Esophagus squamous epithelium (tissue), 5 donors: ENCODE measurements at regions not wholly inside any gene's neighbourhood (a gene's known extent, or its start where the extent isn't known, plus 50 kb on each side); places are given as distances from the start of the nearest gene placed in this dataset.

Experiments
- DNase-seq: peaks from one replicate; lab custom pipeline; 2025; lab: John Stamatoyannopoulos, UW
- H3K27ac ChIP-seq, 4 donors: fragments of 200-600 bp; sonication (generic); one replicate each; pipeline ENCODE4 v1.5.1; 2016 to 2019; ENCODE audit warnings: mild to moderate bottlenecking in 1 of 4
- H3K27me3 ChIP-seq, 4 donors: fragments of 200-600 bp; sonication (generic); 1 replicate in 3 of 4; 2 replicates in 1 of 4; pipeline versions ENCODE4 v1.5.1 to v1.6.0; 2017 to 2021; ENCODE audit warnings: antibody characterized with exemption in 1 of 4
- H3K36me3 ChIP-seq, 3 donors: fragments of 200-600 bp; sonication (generic); one replicate each; pipeline ENCODE4 v1.5.1; 2016 to 2019
- H3K4me1 ChIP-seq, 3 donors: fragments of 200-600 bp; sonication (generic); one replicate each; pipeline ENCODE4 v1.5.1; 2017 to 2019
- H3K4me3 ChIP-seq, 4 donors: fragments of 200-600 bp; sonication (generic); 1 replicate in 3 of 4; 2 replicates in 1 of 4; pipeline ENCODE4 v1.5.1; 2016 to 2019; ENCODE audit warnings: mild to moderate bottlenecking in 2 of 4, moderate library complexity in 1 of 4
- H3K9me3 ChIP-seq, 3 donors: fragments of 200-600 bp; sonication (generic); one replicate each; pipeline ENCODE4 v1.5.1; 2016 to 2019
- POLR2A ChIP-seq, 4 donors: fragments of 450-650 bp; IDR thresholded peaks; one replicate each; pipeline ENCODE4 v1.6.1; 2017; ENCODE audit warnings: antibody characterized with exemption in 4 of 4, mild to moderate bottlenecking in 4 of 4, moderate library complexity in 3 of 4
- WGBS, 2 donors: methylation state at CpG; one replicate each; pipeline ENCODE4 v1.1.5; 2018; 5-methylcytosine and 5-hydroxymethylcytosine counted together
- intact Hi-C: fragments of 100-400 bp; cut with DNase I; formaldehyde crosslinking; loops from one replicate; pipeline ENCODE4 v1.15.0; 2022
- TF ChIP-seq, protein P1 (sequence below), 6 experiments: fragments of 450-650 bp in 4 of 6; fragments of 200-600 bp in 2 of 6; sonication (generic) in 2 of 6; IDR thresholded peaks; one replicate each; pipeline ENCODE4 v1.5.1; 2016 to 2019; ENCODE audit warnings: antibody characterized with exemption in 6 of 6, mild to moderate bottlenecking in 4 of 6, moderate library complexity in 4 of 6
- donor health status: DM: yes; HTN: yes; CAD: no.

DNA sequence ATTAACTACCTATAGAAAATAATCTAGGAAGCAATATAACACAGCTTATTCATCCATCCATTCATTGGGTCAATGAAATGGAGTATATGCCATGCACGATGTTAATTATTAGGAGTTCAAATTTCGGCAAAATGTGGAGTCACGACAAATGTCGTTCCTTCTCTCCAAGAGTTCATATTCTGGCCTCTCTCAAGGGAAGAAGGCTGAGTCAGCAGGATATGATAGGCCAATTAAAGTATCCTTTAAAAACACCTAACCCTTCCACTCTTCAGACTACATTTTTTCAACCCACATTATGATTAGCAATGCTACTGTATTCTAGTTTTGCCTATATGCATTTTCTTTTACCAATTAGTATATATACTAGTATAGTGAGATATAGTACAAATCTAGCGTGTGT, 163.1 kb downstream of the LARP7 start:
- Histone ChIP-seq H3K36me3 (no peaks in the 10 kb centered on the region), H3K27me3 (no peaks in the 10 kb centered on the region), H3K9me3 (no peaks in the 10 kb centered on the region), H3K27ac (no peak overlapping the region), H3K4me1 (no peaks in the 10 kb centered on the region), H3K4me3 (no peak overlapping the region)
- 90 to 96% methylated on average over 5 of the region's 5 CpGs for WGBS, 2 donors
- intact Hi-C loops = no loop called here
- TF ChIP-seq, protein P1, sequence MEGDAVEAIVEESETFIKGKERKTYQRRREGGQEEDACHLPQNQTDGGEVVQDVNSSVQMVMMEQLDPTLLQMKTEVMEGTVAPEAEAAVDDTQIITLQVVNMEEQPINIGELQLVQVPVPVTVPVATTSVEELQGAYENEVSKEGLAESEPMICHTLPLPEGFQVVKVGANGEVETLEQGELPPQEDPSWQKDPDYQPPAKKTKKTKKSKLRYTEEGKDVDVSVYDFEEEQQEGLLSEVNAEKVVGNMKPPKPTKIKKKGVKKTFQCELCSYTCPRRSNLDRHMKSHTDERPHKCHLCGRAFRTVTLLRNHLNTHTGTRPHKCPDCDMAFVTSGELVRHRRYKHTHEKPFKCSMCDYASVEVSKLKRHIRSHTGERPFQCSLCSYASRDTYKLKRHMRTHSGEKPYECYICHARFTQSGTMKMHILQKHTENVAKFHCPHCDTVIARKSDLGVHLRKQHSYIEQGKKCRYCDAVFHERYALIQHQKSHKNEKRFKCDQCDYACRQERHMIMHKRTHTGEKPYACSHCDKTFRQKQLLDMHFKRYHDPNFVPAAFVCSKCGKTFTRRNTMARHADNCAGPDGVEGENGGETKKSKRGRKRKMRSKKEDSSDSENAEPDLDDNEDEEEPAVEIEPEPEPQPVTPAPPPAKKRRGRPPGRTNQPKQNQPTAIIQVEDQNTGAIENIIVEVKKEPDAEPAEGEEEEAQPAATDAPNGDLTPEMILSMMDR (IDR thresholded peaks at IDR 0.05) = no peak
- no peak for TF ChIP-seq POLR2A (IDR thresholded peaks at IDR 0.05)
- DNase-seq = no peak

DNA sequence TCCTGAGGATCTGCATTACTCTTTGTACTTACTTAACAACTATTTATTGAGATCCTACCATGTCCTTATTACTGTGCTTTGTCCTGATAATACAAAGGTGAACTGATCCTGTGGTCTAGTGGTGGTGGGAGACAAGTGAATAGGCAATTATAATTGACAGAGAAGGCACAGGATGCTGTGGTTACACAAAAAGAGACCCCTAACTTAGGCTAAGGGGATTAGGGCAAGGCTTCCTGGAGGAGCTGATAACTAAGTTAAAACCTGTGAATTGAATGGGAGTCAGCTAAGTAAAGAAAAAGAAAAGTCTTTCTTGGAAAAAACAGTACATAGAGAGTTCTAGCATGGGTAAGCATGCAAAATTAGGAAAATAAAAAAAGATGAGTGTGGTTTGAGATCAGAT, 164.4 kb downstream of the LARP7 start:
- TF ChIP-seq, protein P1 (IDR thresholded peaks at IDR 0.05) = no peak
- no peak for TF ChIP-seq POLR2A (IDR thresholded peaks at IDR 0.05)
- H3K36me3 ChIP-seq = no peaks in the 10 kb centered on the region
- no peak overlapping the region for H3K27ac ChIP-seq
- H3K4me1 ChIP-seq = no peaks in the 10 kb centered on the region
- H3K4me3 ChIP-seq = no peak overlapping the region
- intact Hi-C loops = no loop called here
- no peak for DNase-seq
- H3K27me3 ChIP-seq = no peaks in the 10 kb centered on the region
- H3K9me3 ChIP-seq = no peaks in the 10 kb centered on the region

DNA sequence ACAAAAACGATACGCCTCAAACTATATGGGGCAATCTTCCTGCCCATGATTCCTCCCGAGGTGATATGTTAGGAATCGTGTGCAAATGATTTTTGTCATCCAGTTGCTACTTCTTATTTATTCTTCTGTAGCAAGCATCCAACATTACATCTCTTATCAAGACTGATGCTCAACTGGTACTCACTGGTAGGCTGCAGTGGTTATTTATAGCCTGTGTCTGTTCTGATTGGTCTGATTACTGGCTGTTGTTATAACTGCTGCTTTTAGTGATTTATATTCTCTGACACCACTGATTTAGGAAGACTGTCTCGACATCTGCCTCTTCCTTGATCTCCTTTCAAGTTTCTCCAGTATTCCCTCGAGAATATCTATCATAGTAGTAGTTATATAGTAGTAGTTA, 165.8 kb downstream of the LARP7 start:
- Histone ChIP-seq H3K4me1 (no peaks in the 10 kb centered on the region), H3K36me3 (no peaks in the 10 kb centered on the region), H3K27ac (no peak overlapping the region), H3K4me3 (no peak overlapping the region), H3K9me3 (no peaks in the 10 kb centered on the region), H3K27me3 (no peaks in the 10 kb centered on the region)
- no peak for DNase-seq
- intact Hi-C loops = no loop called here
- WGBS, 2 donors = 66 to 74% methylated on average over 6 of the region's 6 CpGs
- no peak for TF ChIP-seq POLR2A (IDR thresholded peaks at IDR 0.05)

DNA sequence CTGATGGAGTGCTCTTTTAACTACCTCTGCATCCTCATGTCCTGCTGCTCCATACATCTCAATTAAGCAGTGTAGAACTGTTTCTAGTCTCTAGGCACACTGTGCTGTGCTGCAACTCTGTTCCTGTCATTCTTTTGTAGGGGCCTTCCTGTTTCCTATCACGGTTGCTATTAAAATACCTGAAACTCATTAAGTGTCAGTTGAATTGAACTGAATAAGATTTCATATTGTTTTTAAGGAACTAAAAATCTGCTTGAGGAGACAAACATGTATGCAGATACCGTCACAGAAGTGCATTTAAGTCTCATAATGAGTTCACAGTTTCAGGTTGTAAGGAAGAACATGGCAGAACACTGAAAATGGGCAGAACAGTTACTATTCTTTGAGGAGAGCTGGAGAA, 170.1 kb downstream of the LARP7 start:
- WGBS, 2 donors = 54 to 70% methylated on average over 2 of the region's 2 CpGs
- DNase-seq = no peak
- H3K36me3 ChIP-seq = no peaks in the 10 kb centered on the region

DNA sequence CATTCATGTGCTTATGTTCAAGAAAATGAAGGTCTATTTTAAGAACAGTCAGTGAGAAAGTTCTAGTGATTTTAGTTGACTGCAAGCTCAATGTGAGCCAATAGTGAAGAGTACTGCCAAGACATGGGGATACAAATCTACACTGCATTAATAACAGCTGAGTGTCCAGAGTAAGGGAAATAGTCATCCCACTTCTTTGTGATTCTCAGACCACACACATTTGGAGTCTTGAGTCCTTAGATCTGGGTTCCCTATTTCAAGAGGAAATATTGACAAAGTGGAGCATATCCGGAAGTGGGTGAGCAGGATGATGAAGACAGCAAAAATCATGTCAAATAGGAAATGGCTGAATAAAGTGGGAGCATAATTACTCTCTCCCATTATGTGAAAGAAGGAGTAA, 171.1 kb downstream of the LARP7 start:
- Histone ChIP-seq H3K4me3 (no peak overlapping the region), H3K27me3 (no peaks in the 10 kb centered on the region), H3K27ac (no peak overlapping the region), H3K9me3 (no peaks in the 10 kb centered on the region), H3K36me3 (no peaks in the 10 kb centered on the region), H3K4me1 (no peaks in the 10 kb centered on the region)
- DNase-seq = no peak
- TF ChIP-seq, protein P1 (IDR thresholded peaks at IDR 0.05) = no peak
- TF ChIP-seq POLR2A (IDR thresholded peaks at IDR 0.05) = no peak
- 38 to 59% methylated on average over 1 of the region's 1 CpG for WGBS, 2 donors
- intact Hi-C loops = no loop called here

More for the DNA sequence above, 170.1 kb downstream of the LARP7 start:
- Histone ChIP-seq H3K4me1 (no peaks in the 10 kb centered on the region), H3K9me3 (no peaks in the 10 kb centered on the region), H3K27ac (no peak overlapping the region), H3K4me3 (no peak overlapping the region), H3K27me3 (no peaks in the 10 kb centered on the region)
- intact Hi-C loops = no loop called here
- TF ChIP-seq POLR2A (IDR thresholded peaks at IDR 0.05) = no peak
- TF ChIP-seq, protein P1 (IDR thresholded peaks at IDR 0.05) = no peak

DNA sequence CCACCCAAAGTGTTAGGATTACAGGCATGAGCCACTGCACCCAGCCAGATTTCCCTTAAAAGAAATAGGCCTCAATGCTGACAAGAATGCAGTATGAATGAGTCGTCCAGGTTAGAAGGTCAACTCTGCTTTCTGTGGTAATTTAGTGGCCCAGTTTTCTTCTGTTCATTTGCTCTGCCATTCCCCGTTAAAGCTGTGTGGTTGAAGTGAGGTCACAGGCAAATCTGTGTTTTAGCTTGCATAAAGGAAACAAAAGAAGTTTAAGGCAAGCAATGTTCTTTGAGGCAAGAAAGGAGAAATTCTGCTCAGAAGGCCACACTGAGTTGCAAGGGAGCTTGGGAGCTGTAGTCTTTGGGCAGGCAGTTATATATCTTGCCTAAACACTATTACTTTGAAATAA, 176.8 kb downstream of the LARP7 start:
- Histone ChIP-seq H3K27ac (no peak overlapping the region), H3K9me3 (no peaks in the 10 kb centered on the region), H3K36me3 (no peaks in the 10 kb centered on the region), H3K27me3 (no peaks in the 10 kb centered on the region), H3K4me1 (peaks cover 0 to 12% (median 8%) of the 10 kb centered on the region in 3 donors), H3K4me3 (no peak overlapping the region)
- no peak for TF ChIP-seq POLR2A (IDR thresholded peaks at IDR 0.05)
- TF ChIP-seq, protein P1 (IDR thresholded peaks at IDR 0.05) = no peak
- intact Hi-C loops = no loop called here
- WGBS, 2 donors = 27 to 53% methylated on average over 2 of the region's 2 CpGs
- no peak for DNase-seq
